ENCODE measurements at regions not wholly inside any gene's neighbourhood (a gene's known extent, or its start where the extent isn't known, plus 50 kb on each side); places are given as distances from the start of the nearest gene placed in this dataset.

DNA sequence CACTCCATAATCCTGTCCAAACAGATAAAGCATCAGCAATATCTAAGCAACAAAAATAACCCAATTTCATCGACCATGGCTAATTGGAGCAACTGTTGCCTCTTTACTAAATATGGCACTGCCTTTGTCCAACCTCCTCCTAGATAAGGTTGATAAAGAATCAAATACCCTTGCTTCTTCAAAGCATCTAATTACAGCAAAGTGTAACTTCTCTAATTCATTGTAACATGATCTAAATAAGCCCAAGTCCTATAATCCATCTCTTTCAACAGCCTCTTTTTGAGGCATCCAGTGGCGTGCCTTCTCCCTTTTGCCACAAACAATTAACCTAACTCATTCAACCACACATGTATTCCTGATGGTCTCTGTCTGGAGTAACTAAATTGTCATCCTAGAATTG, 81.7 kb upstream of the KLHL1 start:
- DNase-seq: no peak
- peaks cover 8% of the 10 kb centered on the region for H3K9me3 Mint-ChIP-seq
- no peaks in the 10 kb centered on the region for H3K4me1 Mint-ChIP-seq (ENCODE audit: low read depth)
- no peak overlapping the region for H3K27ac Mint-ChIP-seq
- no peak overlapping the region for H3K4me3 Mint-ChIP-seq
- no peaks in the 10 kb centered on the region for H3K36me3 Mint-ChIP-seq (ENCODE audit: low read depth)
- no peaks in the 10 kb centered on the region for H3K27me3 Mint-ChIP-seq

DNA sequence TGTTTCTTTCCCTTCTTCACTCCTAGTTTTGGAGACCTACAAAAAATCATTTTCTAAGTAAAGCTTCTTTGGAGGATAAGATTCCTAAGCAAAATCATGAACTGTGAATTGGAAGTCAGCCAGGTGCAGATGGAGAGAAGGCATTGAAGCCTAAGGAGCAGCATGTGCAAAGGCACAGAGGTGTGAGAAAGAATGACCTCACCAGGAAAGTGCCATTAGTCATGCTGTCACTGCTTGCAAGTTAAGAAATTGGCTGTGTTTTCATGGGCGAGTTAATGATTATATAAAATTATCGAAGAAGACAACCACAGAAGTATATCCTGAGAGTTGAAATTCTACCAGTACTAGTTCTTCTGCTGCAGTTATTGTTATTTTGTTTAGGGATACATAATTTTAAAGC, 80.3 kb upstream of the KLHL1 start:
- Mint-ChIP-seq H3K4me3 (no peak overlapping the region), H3K27me3 (no peaks in the 10 kb centered on the region), H3K9me3 (no peaks in the 10 kb centered on the region), H3K4me1 (ENCODE audit: low read depth) (no peaks in the 10 kb centered on the region), H3K36me3 (ENCODE audit: low read depth) (no peaks in the 10 kb centered on the region), H3K27ac (no peak overlapping the region)
- no peak for DNase-seq

DNA sequence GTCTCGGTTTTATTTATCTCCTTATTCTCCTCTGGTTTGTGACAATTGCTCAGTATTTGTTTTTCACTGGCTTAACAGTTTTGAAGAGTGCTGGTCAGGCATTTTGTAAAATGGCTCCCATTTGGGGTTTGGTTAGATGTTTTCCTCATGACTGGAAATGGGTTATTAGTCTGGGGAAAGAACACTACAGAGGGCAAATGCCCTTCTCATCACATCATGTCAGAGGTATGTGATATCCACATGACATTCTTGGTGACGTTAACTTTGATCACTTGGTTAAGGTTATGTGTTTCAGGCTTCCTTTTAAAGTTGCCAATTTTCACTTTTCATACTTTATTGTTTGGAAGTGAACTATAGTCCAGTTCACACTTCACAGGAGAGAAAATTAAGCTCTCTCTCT, 74.8 kb upstream of the KLHL1 start:
- Mint-ChIP-seq H3K4me3 (no peak overlapping the region), H3K4me1 (ENCODE audit: low read depth) (no peaks in the 10 kb centered on the region), H3K27ac (no peak overlapping the region), H3K36me3 (ENCODE audit: low read depth) (no peaks in the 10 kb centered on the region), H3K27me3 (no peaks in the 10 kb centered on the region), H3K9me3 (peaks cover 7% of the 10 kb centered on the region)
- no peak for DNase-seq
